ENCODE measurements at regions not wholly inside any gene's neighbourhood (a gene's known extent, or its start where the extent isn't known, plus 50 kb on each side); places are given as distances from the start of the nearest gene placed in this dataset.

- Histone ChIP-seq H2AFZ (ENCODE audit: low read length) (no peak overlapping the region), H3K9ac (ENCODE audit: insufficient read depth, low read length) (no peak overlapping the region), H3K4me2 (ENCODE audit: extremely low read depth, insufficient read depth, low read length) (no peak overlapping the region), H3K4me1 (ENCODE audit: control insufficient read depth, extremely low read depth, insufficient read depth, low read length) (no peaks in the 10 kb centered on the region), H3K36me3 (ENCODE audit: control insufficient read depth, insufficient read depth, low read length) (no peaks in the 10 kb centered on the region), H3K27ac (ENCODE audit: insufficient read depth, low read length) (no peak overlapping the region), H3K4me3 (replicated peaks in 1 of 4; ENCODE audit: control extremely low read depth in 1 of 4, insufficient read depth in 1 of 4, low read depth in 3 of 4, low read length in 4 of 4) (no peak overlapping the region), H4K20me1 (ENCODE audit: control insufficient read depth, extremely low read depth, insufficient read depth, low read length) (peaks cover 2% of the 10 kb centered on the region), H3K9me3 (ENCODE audit: control insufficient read depth, insufficient read depth, low read depth, low read length) (no peaks in the 10 kb centered on the region), H3K79me2 (ENCODE audit: control insufficient read depth, insufficient read depth, low read length) (no peaks in the 10 kb centered on the region), H3K27me3 (ENCODE audit: control insufficient read depth, insufficient read depth, low read length) (no peaks in the 10 kb centered on the region)
- no peak for TF ChIP-seq EZH2 (IDR thresholded peaks at IDR 0.05; ENCODE audit: low read length, missing control alignments)
- no peak for TF ChIP-seq CTCF (conservative IDR thresholded peaks at IDR 0.05 in 1 of 2, IDR thresholded peaks at IDR 0.05 in 1 of 2; ENCODE audit: low read depth in 1 of 2, low read length in 2 of 2)
- DNase-seq (ENCODE audit: low read depth in 2 of 2) = no peak
These were observed 253.0 kb upstream of the ARRDC3 start for GRCh38 chr5:91635950-91636734.

- H4K20me1 ChIP-seq (ENCODE audit: control insufficient read depth, extremely low read depth, insufficient read depth, low read length) = peaks cover 2% of the 10 kb centered on the region
- no peaks in the 10 kb centered on the region for H3K36me3 ChIP-seq (ENCODE audit: control insufficient read depth, insufficient read depth, low read length)
- H3K27ac ChIP-seq (ENCODE audit: insufficient read depth, low read length) = no peak overlapping the region
- no peak overlapping the region for H3K4me3 ChIP-seq (replicated peaks in 1 of 4; ENCODE audit: control extremely low read depth in 1 of 4, insufficient read depth in 1 of 4, low read depth in 3 of 4, low read length in 4 of 4)
- H3K4me1 ChIP-seq (ENCODE audit: control insufficient read depth, extremely low read depth, insufficient read depth, low read length) = no peaks in the 10 kb centered on the region
- DNase-seq (ENCODE audit: low read depth in 2 of 2) = no peak
- no peaks in the 10 kb centered on the region for H3K9me3 ChIP-seq (ENCODE audit: control insufficient read depth, insufficient read depth, low read depth, low read length)
- H3K27me3 ChIP-seq (ENCODE audit: control insufficient read depth, insufficient read depth, low read length) = no peaks in the 10 kb centered on the region
- TF ChIP-seq EZH2 (IDR thresholded peaks at IDR 0.05; ENCODE audit: low read length, missing control alignments) = no peak
- TF ChIP-seq CTCF (conservative IDR thresholded peaks at IDR 0.05 in 1 of 2, IDR thresholded peaks at IDR 0.05 in 1 of 2; ENCODE audit: low read depth in 1 of 2, low read length in 2 of 2) = no peak
- H3K9ac ChIP-seq (ENCODE audit: insufficient read depth, low read length) = no peak overlapping the region
- no peak overlapping the region for H3K4me2 ChIP-seq (ENCODE audit: extremely low read depth, insufficient read depth, low read length)
- H3K79me2 ChIP-seq (ENCODE audit: control insufficient read depth, insufficient read depth, low read length) = no peaks in the 10 kb centered on the region
- H2AFZ ChIP-seq (ENCODE audit: low read length) = no peak overlapping the region
These were observed 249.8 kb upstream of the ARRDC3 start for GRCh38 chr5:91632871-91633270.

GRCh38 chr5:91611746-91612145 is 228.6 kb upstream of the ARRDC3 start:
- no peak overlapping the region for H2AFZ ChIP-seq (ENCODE audit: low read length)
- no peaks in the 10 kb centered on the region for H3K36me3 ChIP-seq (ENCODE audit: control insufficient read depth, insufficient read depth, low read length)
- DNase-seq (ENCODE audit: low read depth in 2 of 2) = no peak
- no peak overlapping the region for H3K27ac ChIP-seq (ENCODE audit: insufficient read depth, low read length)
- no peak for TF ChIP-seq CTCF (conservative IDR thresholded peaks at IDR 0.05 in 1 of 2, IDR thresholded peaks at IDR 0.05 in 1 of 2; ENCODE audit: low read depth in 1 of 2, low read length in 2 of 2)
- no peak for TF ChIP-seq EZH2 (IDR thresholded peaks at IDR 0.05; ENCODE audit: low read length, missing control alignments)
- no peaks in the 10 kb centered on the region for H3K27me3 ChIP-seq (ENCODE audit: control insufficient read depth, insufficient read depth, low read length)
- no peaks in the 10 kb centered on the region for H3K9me3 ChIP-seq (ENCODE audit: control insufficient read depth, insufficient read depth, low read depth, low read length)
- no peak overlapping the region for H3K4me3 ChIP-seq (replicated peaks in 1 of 4; ENCODE audit: control extremely low read depth in 1 of 4, insufficient read depth in 1 of 4, low read depth in 3 of 4, low read length in 4 of 4)
- H3K9ac ChIP-seq (ENCODE audit: insufficient read depth, low read length) = no peak overlapping the region
- H4K20me1 ChIP-seq (ENCODE audit: control insufficient read depth, extremely low read depth, insufficient read depth, low read length) = no peaks in the 10 kb centered on the region
- H3K4me1 ChIP-seq (ENCODE audit: control insufficient read depth, extremely low read depth, insufficient read depth, low read length) = no peaks in the 10 kb centered on the region
- H3K79me2 ChIP-seq (ENCODE audit: control insufficient read depth, insufficient read depth, low read length) = no peaks in the 10 kb centered on the region
- H3K4me2 ChIP-seq (ENCODE audit: extremely low read depth, insufficient read depth, low read length) = no peak overlapping the region

Data from fibroblast of lung (primary cell).